ENCODE measurements at regions not wholly inside any gene's neighbourhood (a gene's known extent, or its start where the extent isn't known, plus 50 kb on each side); places are given as distances from the start of the nearest gene placed in this dataset.

- DNase-seq (ENCODE audit: low read depth), result no peak
Observed at GRCh38 chr13:99822820-99823219, 148.7 kb downstream of the ZIC5 start.

GRCh38 chr13:99821741-99822140, 149.8 kb downstream of the ZIC5 start:
- no peak for DNase-seq (ENCODE audit: low read depth)

- DNase-seq (ENCODE audit: low read depth), result no peak
Observed at GRCh38 chr13:99819967-99820366, 151.6 kb downstream of the ZIC5 start.

- no peak for DNase-seq (ENCODE audit: low read depth)
Observed at GRCh38 chr13:99816321-99816720, 155.2 kb downstream of the ZIC5 start.

- DNase-seq (ENCODE audit: low read depth), result no peak
Observed at GRCh38 chr13:99813336-99814095, 158.1 kb downstream of the ZIC5 start.

- peak; percentile 57 for DNase-seq (ENCODE audit: low read depth)
Observed at GRCh38 chr13:99812625-99813024, 158.9 kb downstream of the ZIC5 start.

- DNase-seq (ENCODE audit: low read depth), result no peak
Observed at GRCh38 chr13:99811067-99811700, 160.4 kb downstream of the ZIC5 start.

- no peak for DNase-seq (ENCODE audit: low read depth)
Observed at GRCh38 chr13:99809926-99810325, 161.6 kb downstream of the ZIC5 start.

- DNase-seq (ENCODE audit: low read depth), result no peak
Observed at GRCh38 chr13:99809496-99809895, 162.1 kb downstream of the ZIC5 start.

GRCh38 chr13:99808786-99809185, 162.8 kb downstream of the ZIC5 start:
- no peak for DNase-seq (ENCODE audit: low read depth)

GRCh38 chr13:99806671-99807070, 164.9 kb downstream of the ZIC5 start:
- DNase-seq (ENCODE audit: low read depth), result no peak

- DNase-seq (ENCODE audit: low read depth), result no peak
Observed at GRCh38 chr13:99805361-99805760, 166.2 kb downstream of the ZIC5 start.

- no peak for DNase-seq (ENCODE audit: low read depth)
Observed at GRCh38 chr13:99803141-99803540, 168.4 kb downstream of the ZIC5 start.

- no peak for DNase-seq (ENCODE audit: low read depth)
Observed at GRCh38 chr13:99802416-99802815, 169.2 kb downstream of the ZIC5 start.

GRCh38 chr13:99800951-99801350, 170.6 kb downstream of the ZIC5 start:
- no peak for DNase-seq (ENCODE audit: low read depth)

- DNase-seq (ENCODE audit: low read depth), result no peak
Observed at GRCh38 chr13:99800011-99800410, 171.6 kb downstream of the ZIC5 start.

- DNase-seq (ENCODE audit: low read depth), result no peak
Observed at GRCh38 chr13:99798756-99799155, 172.8 kb downstream of the ZIC5 start.

- no peak for DNase-seq (ENCODE audit: low read depth)
Observed at GRCh38 chr13:99797691-99798090, 173.9 kb downstream of the ZIC5 start.

GRCh38 chr13:99796175-99796819, 175.3 kb downstream of the ZIC5 start:
- DNase-seq (ENCODE audit: low read depth), result peak; percentile 29

- no peak for DNase-seq (ENCODE audit: low read depth)
Observed at GRCh38 chr13:99792079-99792921, 179.3 kb downstream of the ZIC5 start.

GRCh38 chr13:99782669-99783068, 188.9 kb downstream of the ZIC5 start:
- DNase-seq (ENCODE audit: low read depth), result no peak

GRCh38 chr13:99778500-99778899, 193.1 kb downstream of the ZIC5 start:
- DNase-seq (ENCODE audit: low read depth), result no peak

Data from iris pigment epithelial cell (primary cell).